HEK293 (cell line): ENCODE measurements at regions not wholly inside any gene's neighbourhood (a gene's known extent, or its start where the extent isn't known, plus 50 kb on each side); places are given as distances from the start of the nearest gene placed in this dataset.

Experiments used
- CTCF ChIP-seq: fragments of 450-650 bp; formaldehyde crosslinking; IDR thresholded peaks from 2 replicates; pipeline ENCODE4 v1.5.1; 2016; ENCODE audit warnings: missing biosample characterization, missing genetic modification characterization
- ZBTB10 ChIP-seq: fragments of 450-650 bp; formaldehyde crosslinking; IDR thresholded peaks from 2 replicates; pipeline ENCODE4 v1.5.1; 2016; ENCODE audit warnings: missing biosample characterization, missing genetic modification characterization
- ZNF175 ChIP-seq: fragments of 450-650 bp; formaldehyde crosslinking; IDR thresholded peaks from 2 replicates; pipeline ENCODE4 v1.5.1; 2016; ENCODE audit warnings: missing biosample characterization, missing genetic modification characterization
- ZNF26 ChIP-seq: fragments of 450-650 bp; formaldehyde crosslinking; IDR thresholded peaks from 2 replicates; pipeline ENCODE4 v1.5.1; 2016; ENCODE audit warnings: missing biosample characterization, missing genetic modification characterization

- TF ChIP-seq ZNF175 (tag by site-specific recombination) (no peak), ZNF26 (tag by site-specific recombination) (no peak), CTCF (tag by site-specific recombination) (no peak), ZBTB10 (tag by site-specific recombination) (no peak)
Observed at GRCh38 chr13:66207610-66208009, 1022.5 kb downstream of the PCDH9 start.
